ENCODE measurements at regions not wholly inside any gene's neighbourhood (a gene's known extent, or its start where the extent isn't known, plus 50 kb on each side); places are given as distances from the start of the nearest gene placed in this dataset.
"Not testable (repeated sequence)": the region's sequence is repeated elsewhere in the genome, so short reads cannot be mapped to it uniquely, and the experiment has no call there.

- DNase-seq (ENCODE audit: low spot score), result no peak
Observed at GRCh38 chr12:73210548-73211204, 938.5 kb downstream of the TRHDE start.

GRCh38 chr12:73220951-73221350, 948.8 kb downstream of the TRHDE start:
- DNase-seq (ENCODE audit: low spot score), result no peak

- no peak for DNase-seq (ENCODE audit: low spot score)
Observed at GRCh38 chr12:73221398-73221797, 949.2 kb downstream of the TRHDE start.

- no peak for DNase-seq (ENCODE audit: low spot score)
Observed at GRCh38 chr12:73221836-73222235, 949.7 kb downstream of the TRHDE start.

GRCh38 chr12:73225371-73225937, 953.3 kb downstream of the TRHDE start:
- DNase-seq (ENCODE audit: low spot score), result no peak

- no peak for DNase-seq (ENCODE audit: low spot score)
Observed at GRCh38 chr12:73225941-73226340, 953.8 kb downstream of the TRHDE start.

GRCh38 chr12:73226593-73226992, 954.4 kb downstream of the TRHDE start:
- DNase-seq (ENCODE audit: low spot score), result no peak

- DNase-seq (ENCODE audit: low spot score), result not testable (repeated sequence)
Observed at GRCh38 chr12:73228828-73229227, 956.7 kb downstream of the TRHDE start.

- DNase-seq (ENCODE audit: low spot score), result no peak
Observed at GRCh38 chr12:73235387-73235786, 963.2 kb downstream of the TRHDE start.

GRCh38 chr12:73240110-73240509, 967.9 kb downstream of the TRHDE start:
- DNase-seq (ENCODE audit: low spot score), result no peak

- no peak for DNase-seq (ENCODE audit: low spot score)
Observed at GRCh38 chr12:73262788-73263381, 990.7 kb downstream of the TRHDE start.

- no peak for DNase-seq (ENCODE audit: low spot score)
Observed at GRCh38 chr12:73266206-73266605, 994.0 kb downstream of the TRHDE start.

- DNase-seq (ENCODE audit: low spot score), result no peak
Observed at GRCh38 chr12:73274976-73275375, 1002.8 kb downstream of the TRHDE start.

GRCh38 chr12:73277971-73278370, 1005.8 kb downstream of the TRHDE start:
- no peak for DNase-seq (ENCODE audit: low spot score)

- no peak for DNase-seq (ENCODE audit: low spot score)
Observed at GRCh38 chr12:73301530-73301929, 1029.4 kb downstream of the TRHDE start.

- no peak for DNase-seq (ENCODE audit: low spot score)
Observed at GRCh38 chr12:73307260-73307659, 1035.1 kb downstream of the TRHDE start.

GRCh38 chr12:73308079-73308478, 1035.9 kb downstream of the TRHDE start:
- no peak for DNase-seq (ENCODE audit: low spot score)

GRCh38 chr12:73308747-73309146, 1036.6 kb downstream of the TRHDE start:
- no peak for DNase-seq (ENCODE audit: low spot score)

- DNase-seq (ENCODE audit: low spot score), result no peak
Observed at GRCh38 chr12:73321319-73321718, 1049.1 kb downstream of the TRHDE start.

- no peak for DNase-seq (ENCODE audit: low spot score)
Observed at GRCh38 chr12:73321776-73322175, 1049.6 kb downstream of the TRHDE start.

GRCh38 chr12:73330584-73331351, 1058.6 kb downstream of the TRHDE start:
- DNase-seq (ENCODE audit: low spot score), result no peak

GRCh38 chr12:73341559-73342247, 1069.5 kb downstream of the TRHDE start:
- DNase-seq (ENCODE audit: low spot score), result no peak
